Skeletal muscle tissue (tissue), 3 donors: ENCODE measurements at regions not wholly inside any gene's neighbourhood (a gene's known extent, or its start where the extent isn't known, plus 50 kb on each side); places are given as distances from the start of the nearest gene placed in this dataset.

Source experiments
- H3K27ac ChIP-seq: one replicate; pipeline ENCODE4 v1.7.0; 2013; ENCODE audit warnings: mild to moderate bottlenecking, low read depth, low read length, inconsistent platforms
- H3K27me3 ChIP-seq, 3 donors: one replicate each; pipeline ENCODE4 v1.7.0; 2013; ENCODE audit warnings: low read length in 3 of 3; ENCODE audit not compliant: control insufficient read depth in 3 of 3, insufficient read depth in 3 of 3
- H3K36me3 ChIP-seq, 3 donors: one replicate each; pipeline ENCODE4 v1.7.0; 2013; ENCODE audit warnings: low read length in 3 of 3; ENCODE audit not compliant: control insufficient read depth in 3 of 3, insufficient read depth in 3 of 3
- H3K4me1 ChIP-seq, 3 donors: one replicate each; pipeline ENCODE4 v1.7.0; 2013; ENCODE audit warnings: low read length in 3 of 3, mild to moderate bottlenecking in 3 of 3; ENCODE audit not compliant: control insufficient read depth in 3 of 3, insufficient read depth in 3 of 3
- H3K4me3 ChIP-seq, 3 donors: one replicate each; pipeline ENCODE4 v1.7.0; 2013; ENCODE audit warnings: low read length in 3 of 3
- H3K9ac ChIP-seq, 3 donors: one replicate each; pipeline ENCODE4 v1.7.0; 2013; ENCODE audit warnings: low read length in 3 of 3, mild to moderate bottlenecking in 3 of 3, moderate library complexity in 2 of 3, low read depth in 1 of 3
- H3K9me3 ChIP-seq, 3 donors: one replicate each; pipeline ENCODE4 v1.7.0; 2013; ENCODE audit warnings: low read length in 3 of 3; ENCODE audit not compliant: control insufficient read depth in 3 of 3
- donor health status: Osteomylitis.

- Histone ChIP-seq H3K27me3 (no peaks in the 10 kb centered on the region), H3K36me3 (no peaks in the 10 kb centered on the region), H3K4me3 (no peak overlapping the region), H3K4me1 (peaks cover 6 to 8% (median 7%) of the 10 kb centered on the region in 3 donors), H3K27ac (no peak overlapping the region), H3K9me3 (no peaks in the 10 kb centered on the region), H3K9ac (no peak overlapping the region)
Observed at GRCh38 chr1:235027862-235028250, 100.8 kb downstream of the TOMM20 start.

DNA sequence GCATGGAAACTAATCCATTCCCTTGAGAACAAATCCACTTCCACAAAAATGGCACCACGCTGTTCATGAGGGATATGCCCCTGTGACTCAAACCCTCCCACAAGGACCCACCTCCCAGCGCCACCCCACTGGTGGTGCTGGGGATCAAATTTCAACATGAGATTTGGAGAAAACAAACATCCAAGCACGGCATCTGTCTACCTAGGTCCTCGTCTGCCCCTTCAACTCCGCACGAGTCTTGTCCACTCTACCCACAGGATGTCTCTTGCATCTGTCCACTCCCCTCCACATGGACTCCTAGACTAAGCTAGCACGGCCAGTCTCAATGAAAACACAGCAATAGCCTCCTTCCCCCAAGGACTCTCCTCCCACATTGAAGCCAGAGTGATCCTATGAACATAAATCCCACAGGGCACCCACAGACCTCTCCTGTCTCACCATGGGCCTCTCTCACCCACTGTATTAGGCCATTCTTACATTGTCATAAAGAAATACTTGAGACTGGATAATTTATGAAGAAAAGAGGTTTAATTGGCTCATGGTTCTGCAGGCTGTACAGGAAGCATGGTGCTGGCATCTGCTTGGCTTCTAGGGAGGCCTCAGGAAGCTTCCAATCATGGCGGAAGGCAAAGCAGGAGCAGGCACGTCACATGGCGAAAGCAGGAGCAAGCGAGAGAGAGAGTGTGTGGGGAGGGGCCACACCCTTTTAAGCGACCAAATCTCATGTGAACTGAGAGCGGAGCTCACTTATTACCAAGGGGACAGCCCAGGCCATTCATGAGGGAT is 101.4 kb downstream of the TOMM20 start:
- H3K4me3 ChIP-seq, result no peak overlapping the region
- H3K27me3 ChIP-seq, result no peaks in the 10 kb centered on the region
- no peak overlapping the region for H3K9ac ChIP-seq
- no peaks in the 10 kb centered on the region for H3K9me3 ChIP-seq
- peaks cover 11 to 13% (median 13%) of the 10 kb centered on the region in 3 donors for H3K4me1 ChIP-seq
- no peaks in the 10 kb centered on the region for H3K36me3 ChIP-seq
- no peak overlapping the region for H3K27ac ChIP-seq

DNA sequence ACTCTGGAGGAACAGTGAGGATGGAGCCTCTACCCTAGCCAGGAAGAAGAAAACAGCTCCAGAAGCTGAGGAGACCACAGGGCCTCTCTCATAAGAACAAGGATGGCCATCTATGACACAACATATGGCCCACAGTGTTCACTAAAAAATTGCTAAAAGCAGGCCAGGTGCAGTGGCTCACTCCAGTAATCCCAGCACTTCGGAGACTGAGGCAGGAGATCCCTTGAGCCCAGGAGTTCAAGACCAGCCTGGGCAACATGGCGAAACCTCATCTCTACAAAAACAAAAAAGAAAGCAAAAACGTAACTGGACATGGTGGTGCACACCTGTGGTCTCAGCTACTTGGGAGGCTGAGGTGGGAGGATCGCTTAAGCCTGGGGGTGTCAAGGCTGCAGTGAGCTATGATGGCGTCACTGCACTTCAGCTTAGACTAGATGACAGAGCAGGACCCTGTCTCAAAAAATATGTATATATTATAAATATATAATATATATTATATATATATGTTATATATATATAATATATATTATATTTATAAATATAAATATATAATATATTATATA is 103.1 kb downstream of the TOMM20 start:
- H3K27ac ChIP-seq, result no peak overlapping the region
- no peaks in the 10 kb centered on the region for H3K36me3 ChIP-seq
- H3K27me3 ChIP-seq, result no peaks in the 10 kb centered on the region

DNA sequence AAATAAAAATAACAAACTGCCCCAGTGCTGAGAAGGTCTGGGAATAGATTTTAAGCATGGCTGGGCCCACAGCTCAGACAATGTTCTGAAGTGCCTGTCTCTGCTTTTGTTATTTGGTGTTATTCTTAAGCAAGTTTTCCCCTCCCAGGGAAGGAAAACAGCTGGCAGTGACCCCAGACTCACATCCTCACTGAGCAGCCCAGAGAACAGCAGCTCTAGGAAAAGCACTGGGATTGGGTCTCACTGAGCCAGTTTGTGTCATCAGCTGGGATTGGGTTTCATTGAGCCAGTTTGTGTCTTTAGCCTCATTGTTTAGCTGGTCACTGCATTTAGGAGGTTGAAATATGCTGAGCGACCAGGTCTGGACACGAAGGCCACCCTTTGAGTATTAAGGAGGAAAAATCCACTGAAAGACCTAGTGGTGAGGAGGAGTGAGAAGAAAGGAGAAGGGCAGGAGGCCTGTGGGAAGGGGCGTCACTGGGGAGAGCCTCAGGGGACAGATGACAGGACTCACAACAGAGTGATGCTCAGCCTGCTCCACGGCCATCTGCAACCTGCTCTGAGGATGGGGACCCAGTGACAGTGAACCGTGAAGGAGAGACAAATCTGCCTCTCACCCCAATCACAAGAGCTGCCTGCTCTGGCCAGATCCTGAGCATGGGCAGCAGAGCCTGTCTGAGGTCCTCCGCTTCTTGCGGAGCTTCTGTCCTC is 103.8 kb downstream of the TOMM20 start:
- H3K9ac ChIP-seq, result no peak overlapping the region
- H3K27me3 ChIP-seq, result no peaks in the 10 kb centered on the region
- H3K4me3 ChIP-seq, result no peak overlapping the region
- no peaks in the 10 kb centered on the region for H3K9me3 ChIP-seq
- no peaks in the 10 kb centered on the region for H3K36me3 ChIP-seq
- peaks cover 11 to 17% (median 15%) of the 10 kb centered on the region in 3 donors for H3K4me1 ChIP-seq
- no peak overlapping the region for H3K27ac ChIP-seq

More for the DNA sequence above, 103.1 kb downstream of the TOMM20 start:
- no peak overlapping the region for H3K4me3 ChIP-seq
- peaks cover 11 to 17% (median 15%) of the 10 kb centered on the region in 3 donors for H3K4me1 ChIP-seq
- no peaks in the 10 kb centered on the region for H3K9me3 ChIP-seq
- no peak overlapping the region for H3K9ac ChIP-seq

GRCh38 chr1:235023711-235024439 is 104.8 kb downstream of the TOMM20 start:
- Histone ChIP-seq H3K4me1 (peaks cover 11 to 17% (median 15%) of the 10 kb centered on the region in 3 donors), H3K36me3 (no peaks in the 10 kb centered on the region), H3K27me3 (no peaks in the 10 kb centered on the region), H3K4me3 (no peak overlapping the region), H3K9ac (no peak overlapping the region), H3K9me3 (no peaks in the 10 kb centered on the region), H3K27ac (no peak overlapping the region)

DNA sequence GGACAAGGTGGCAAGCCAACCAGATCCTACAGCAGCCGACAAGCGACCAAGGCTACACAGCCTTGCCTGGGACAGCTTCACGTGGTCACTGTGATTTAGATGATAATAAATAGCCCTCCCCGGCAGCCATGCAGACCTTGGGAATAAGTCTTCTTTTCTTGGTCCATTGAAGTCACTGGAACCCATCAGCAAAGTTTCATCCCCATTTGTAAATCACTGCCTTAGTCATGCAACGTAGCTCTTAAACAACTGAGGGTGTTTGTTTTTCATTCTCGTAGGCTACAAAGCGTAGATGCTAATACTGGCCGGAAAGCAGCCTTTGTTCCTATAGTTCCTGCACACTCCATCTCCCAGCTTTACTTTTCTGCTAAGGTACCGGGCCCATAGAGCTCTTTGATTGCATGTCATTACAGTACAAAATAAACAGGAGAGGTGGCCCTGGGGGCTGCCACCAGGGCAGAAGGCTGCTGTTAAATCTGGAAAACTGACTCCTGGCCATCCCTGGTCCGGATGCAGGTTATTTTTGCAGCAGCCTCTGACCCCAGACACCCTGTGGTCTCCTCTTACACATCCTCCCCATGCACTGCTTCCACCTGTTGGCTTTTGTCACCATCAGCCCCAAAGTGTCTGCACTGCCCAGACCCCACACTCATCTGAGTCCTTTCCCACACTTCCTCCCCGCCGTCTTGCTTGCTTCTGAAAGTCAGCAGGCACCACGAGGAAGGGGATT is 105.5 kb downstream of the TOMM20 start:
- H3K4me3 ChIP-seq, result no peak overlapping the region
- peaks cover 11 to 20% (median 15%) of the 10 kb centered on the region in 3 donors for H3K4me1 ChIP-seq
- H3K9ac ChIP-seq, result peak overlapping the region in 1 of 3 donors; percentile 9
- no peaks in the 10 kb centered on the region for H3K36me3 ChIP-seq
- H3K27ac ChIP-seq, result no peak overlapping the region
- H3K9me3 ChIP-seq, result peaks cover 0 to 2% (median 0%) of the 10 kb centered on the region in 3 donors
- no peaks in the 10 kb centered on the region for H3K27me3 ChIP-seq

DNA sequence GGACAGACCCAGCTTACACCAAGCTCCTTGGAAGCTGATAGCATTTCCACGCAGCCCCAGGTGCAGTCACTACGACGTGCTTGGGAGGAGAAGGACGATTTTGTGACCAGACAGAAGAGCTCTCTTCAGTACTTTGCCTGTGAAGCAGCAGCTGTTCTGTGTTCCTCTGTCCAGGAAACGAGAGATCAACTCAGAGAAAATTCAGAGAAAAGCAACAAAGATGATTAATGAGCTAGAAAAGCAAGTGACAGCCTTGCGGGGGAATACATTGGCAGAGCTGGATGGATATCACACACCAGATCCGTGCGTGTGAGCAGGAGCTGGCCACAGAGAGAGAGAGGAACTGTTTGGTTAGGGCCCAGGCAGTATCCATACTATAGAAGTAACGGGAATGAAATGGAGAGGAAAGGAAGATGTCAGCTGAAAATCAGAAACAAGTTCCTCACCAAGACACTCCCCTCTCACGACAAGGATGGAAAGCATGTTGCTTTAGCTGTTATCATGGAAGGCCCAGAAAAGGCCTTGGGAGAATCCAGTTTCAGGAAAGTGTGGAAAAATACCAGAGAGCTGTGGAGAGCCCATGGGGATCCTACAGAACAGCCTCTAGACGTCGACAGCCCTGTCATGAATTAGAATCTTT is 106.2 kb downstream of the TOMM20 start:
- H3K27me3 ChIP-seq, result no peaks in the 10 kb centered on the region
- peaks cover 11 to 26% (median 15%) of the 10 kb centered on the region in 3 donors for H3K4me1 ChIP-seq
- no peak overlapping the region for H3K4me3 ChIP-seq
- H3K9ac ChIP-seq, result peak overlapping the region in 2 of 3 donors; percentile 9 to 18
- H3K9me3 ChIP-seq, result peaks cover 0 to 4% (median 0%) of the 10 kb centered on the region in 3 donors
- peak overlapping the region; percentile 13 for H3K27ac ChIP-seq
- no peaks in the 10 kb centered on the region for H3K36me3 ChIP-seq

GRCh38 chr1:235021815-235022214 is 106.8 kb downstream of the TOMM20 start:
- Histone ChIP-seq H3K9ac (peak overlapping the region in 1 of 3 donors; percentile 18), H3K9me3 (peaks cover 0 to 4% (median 0%) of the 10 kb centered on the region in 3 donors), H3K27ac (peak overlapping the region; percentile 13)

GRCh38 chr1:235021321-235021720 is 107.3 kb downstream of the TOMM20 start:
- H3K27me3 ChIP-seq, result no peaks in the 10 kb centered on the region
- no peak overlapping the region for H3K4me3 ChIP-seq
- peaks cover 11 to 26% (median 15%) of the 10 kb centered on the region in 3 donors for H3K4me1 ChIP-seq
- no peaks in the 10 kb centered on the region for H3K36me3 ChIP-seq
- H3K27ac ChIP-seq, result no peak overlapping the region
- H3K9ac ChIP-seq, result no peak overlapping the region
- H3K9me3 ChIP-seq, result peaks cover 0 to 4% (median 0%) of the 10 kb centered on the region in 3 donors

More at GRCh38 chr1:235021815-235022214, 106.8 kb downstream of the TOMM20 start:
- Histone ChIP-seq H3K4me3 (no peak overlapping the region), H3K27me3 (no peaks in the 10 kb centered on the region), H3K4me1 (peaks cover 11 to 26% (median 15%) of the 10 kb centered on the region in 3 donors), H3K36me3 (no peaks in the 10 kb centered on the region)
